GM23248 (cell line): ENCODE measurements at regions not wholly inside any gene's neighbourhood (a gene's known extent, or its start where the extent isn't known, plus 50 kb on each side); places are given as distances from the start of the nearest gene placed in this dataset.

Experiments used
- DNase-seq: peaks from one replicate; pipeline ENCODE4 v3.0.0-alpha.2; 2015
- H2AFZ ChIP-seq: fragments of 200-600 bp; sonication (generic); 2 replicates; pipeline ENCODE4 v1.6.1; 2016; ENCODE audit warnings: antibody characterized with exemption
- H3F3A ChIP-seq: fragments of 200-600 bp; sonication (generic); 2 replicates; pipeline ENCODE4 v1.6.1; 2016; ENCODE audit warnings: mild to moderate bottlenecking, antibody characterized with exemption, mixed run types; ENCODE audit not compliant: insufficient read depth
- H3K27ac ChIP-seq: fragments of 200-600 bp; sonication (generic); 2 replicates; pipeline ENCODE4 v1.5.1; 2016; ENCODE audit warnings: mild to moderate bottlenecking
- H3K27me3 ChIP-seq: fragments of 200-600 bp; sonication (generic); replicated peaks from 2 replicates; pipeline ENCODE4 v1.6.1; 2016; ENCODE audit warnings: mild to moderate bottlenecking; ENCODE audit not compliant: insufficient read depth
- H3K36me3 ChIP-seq: fragments of 200-600 bp; sonication (generic); 2 replicates; pipeline ENCODE4 v1.6.1; 2016; ENCODE audit warnings: low read depth, mild to moderate bottlenecking
- H3K4me1 ChIP-seq: fragments of 200-600 bp; sonication (generic); 2 replicates; pipeline ENCODE4 v1.6.1; 2016; ENCODE audit warnings: mild to moderate bottlenecking; ENCODE audit not compliant: insufficient read depth
- H3K4me2 ChIP-seq: fragments of 200-600 bp; sonication (generic); one replicate; pipeline ENCODE4 v1.6.1; 2016; ENCODE audit warnings: mild to moderate bottlenecking; ENCODE audit not compliant: unreplicated experiment
- H3K4me3 ChIP-seq: fragments of 200-600 bp; sonication (generic); 2 replicates; pipeline ENCODE4 v1.5.1; 2016; ENCODE audit warnings: mild to moderate bottlenecking
- H3K79me2 ChIP-seq: fragments of 200-600 bp; sonication (generic); 2 replicates; pipeline ENCODE4 v1.6.1; 2016; ENCODE audit warnings: mild to moderate bottlenecking; ENCODE audit not compliant: insufficient read depth
- H3K9ac ChIP-seq: fragments of 200-600 bp; sonication (generic); 2 replicates; pipeline ENCODE4 v1.6.1; 2016; ENCODE audit warnings: mild to moderate bottlenecking
- H3K9me2 ChIP-seq: fragments of 200-600 bp; sonication (generic); 2 replicates; pipeline ENCODE4 v1.6.1; 2016; ENCODE audit warnings: mixed run types, mild to moderate bottlenecking, moderate library complexity; ENCODE audit not compliant: insufficient read depth
- H3K9me3 ChIP-seq: fragments of 200-600 bp; sonication (generic); one replicate; pipeline ENCODE4 v1.6.1; 2017; ENCODE audit warnings: low read depth
- H4K20me1 ChIP-seq: fragments of 200-600 bp; sonication (generic); 2 replicates; pipeline ENCODE4 v1.6.0; 2016; ENCODE audit not compliant: insufficient read depth
- EZH2 ChIP-seq: fragments of 200-600 bp; sonication (generic); IDR thresholded peaks from 2 replicates; pipeline ENCODE4 v1.6.1; 2018; ENCODE audit warnings: antibody characterized with exemption, mild to moderate bottlenecking; ENCODE audit not compliant: insufficient read depth, poor library complexity, severe bottlenecking
- EZH2phosphoT487 ChIP-seq: fragments of 200-600 bp; sonication (generic); IDR thresholded peaks from 2 replicates; pipeline ENCODE4 v1.6.1; 2018; ENCODE audit warnings: antibody characterized with exemption, moderate library complexity, mild to moderate bottlenecking, low read depth; ENCODE audit not compliant: insufficient read depth
- WGBS, 2 experiments: methylation state at CpG; one replicate each; pipeline ENCODE4 v1.1.6; 2015 to 2017; ENCODE audit warnings: low lambda C conversion rate in 2 of 2, low coverage in 1 of 2; ENCODE audit errors: missing lambda C conversion rate in 2 of 2; 5-methylcytosine and 5-hydroxymethylcytosine counted together
- in situ Hi-C: fragments of 300-500 bp; cut with MboI; formaldehyde crosslinking; loops from 2 replicates; pipeline ENCODE4 v1.15.0; 2020

DNA sequence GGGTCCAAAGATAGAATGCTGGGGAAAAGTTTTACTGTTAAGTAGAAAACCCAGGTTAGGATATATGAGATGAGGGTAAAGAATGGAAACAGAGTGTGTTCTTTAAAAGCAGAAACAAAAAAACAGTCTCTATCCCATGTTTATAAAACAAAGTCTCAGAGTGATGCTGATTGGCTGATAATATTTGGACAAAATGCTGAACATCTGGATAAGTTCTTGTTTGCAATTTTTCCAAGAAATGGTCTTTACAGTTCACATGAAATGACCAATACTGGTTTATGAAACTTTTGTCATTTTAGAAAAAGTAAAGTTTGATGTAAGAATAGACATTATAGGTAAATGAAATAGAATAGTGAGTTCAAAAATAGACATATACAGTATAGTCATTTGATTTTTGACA lies 96.2 kb upstream of the EYS start:
- DNase-seq: no peak
- Histone ChIP-seq H3K4me3 (no peak overlapping the region), H3K9me3 (peaks cover 4% of the 10 kb centered on the region), H3K9me2 (no peaks in the 10 kb centered on the region), H3K9ac (no peak overlapping the region), H3K79me2 (no peaks in the 10 kb centered on the region), H4K20me1 (no peaks in the 10 kb centered on the region), H3K36me3 (no peaks in the 10 kb centered on the region), H3K4me2 (no peak overlapping the region), H3K27me3 (no peaks in the 10 kb centered on the region), H3K27ac (no peak overlapping the region), H3F3A (no peaks in the 10 kb centered on the region), H2AFZ (no peak overlapping the region), H3K4me1 (no peaks in the 10 kb centered on the region)
- in situ Hi-C loops: no loop called here
- no peak for TF ChIP-seq EZH2
- TF ChIP-seq EZH2phosphoT487: no peak

- no peak for DNase-seq
- TF ChIP-seq EZH2 (no peak), EZH2phosphoT487 (no peak)
- H4K20me1 ChIP-seq: no peaks in the 10 kb centered on the region
- peaks cover 4% of the 10 kb centered on the region for H3K9me3 ChIP-seq
- no peaks in the 10 kb centered on the region for H3K36me3 ChIP-seq
- no peaks in the 10 kb centered on the region for H3F3A ChIP-seq
- no peaks in the 10 kb centered on the region for H3K27me3 ChIP-seq
- in situ Hi-C loops: no loop called here
- H3K9ac ChIP-seq: no peak overlapping the region
- no peak overlapping the region for H3K4me3 ChIP-seq
- H3K4me2 ChIP-seq: no peak overlapping the region
- no peaks in the 10 kb centered on the region for H3K9me2 ChIP-seq
- H3K79me2 ChIP-seq: no peaks in the 10 kb centered on the region
- no peaks in the 10 kb centered on the region for H3K4me1 ChIP-seq
- H2AFZ ChIP-seq: no peak overlapping the region
- no peak overlapping the region for H3K27ac ChIP-seq
Measured at GRCh38 chr6:65799389-65799788, 92.4 kb upstream of the EYS start.

- Histone ChIP-seq H3K36me3 (no peaks in the 10 kb centered on the region), H2AFZ (no peak overlapping the region), H3K79me2 (no peaks in the 10 kb centered on the region), H3K4me2 (no peak overlapping the region), H3K9ac (no peak overlapping the region), H3K9me2 (no peaks in the 10 kb centered on the region), H3K4me3 (no peak overlapping the region), H3K27ac (no peak overlapping the region), H3K4me1 (no peaks in the 10 kb centered on the region), H3K27me3 (no peaks in the 10 kb centered on the region), H3K9me3 (peaks cover 4% of the 10 kb centered on the region), H3F3A (no peaks in the 10 kb centered on the region), H4K20me1 (no peaks in the 10 kb centered on the region)
- TF ChIP-seq EZH2 (no peak), EZH2phosphoT487 (no peak)
- 19 to 22% methylated on average over 3 of the region's 3 CpGs for WGBS, 2 experiments
- in situ Hi-C loops: no loop called here
- no peak for DNase-seq
Measured at GRCh38 chr6:65798280-65799014, 91.4 kb upstream of the EYS start.

DNA sequence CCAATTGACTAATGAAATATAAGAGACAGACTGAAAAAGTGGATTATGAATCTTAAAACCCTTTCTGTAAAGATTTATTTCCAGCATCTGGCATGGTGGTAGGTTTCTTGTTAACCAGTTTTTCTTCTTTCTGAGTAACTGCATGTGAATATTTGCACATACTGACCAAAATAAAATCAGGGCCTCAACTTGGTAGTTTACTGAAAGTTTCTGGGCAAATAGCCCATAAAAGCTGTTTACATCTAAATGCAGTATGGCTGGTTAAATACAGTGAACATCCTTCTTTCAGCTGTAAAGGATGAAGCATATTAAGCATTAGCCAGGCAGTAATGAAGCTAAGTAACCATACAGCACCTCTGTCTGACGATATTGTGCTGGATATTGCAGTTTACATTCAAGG lies 83.6 kb upstream of the EYS start:
- Histone ChIP-seq H3K4me3 (no peak overlapping the region), H3K9me3 (no peaks in the 10 kb centered on the region), H2AFZ (no peak overlapping the region), H3K4me1 (no peaks in the 10 kb centered on the region), H3K4me2 (no peak overlapping the region), H3K27ac (no peak overlapping the region), H3K79me2 (no peaks in the 10 kb centered on the region), H3K9ac (no peak overlapping the region), H4K20me1 (no peaks in the 10 kb centered on the region), H3K27me3 (no peaks in the 10 kb centered on the region), H3K36me3 (no peaks in the 10 kb centered on the region), H3K9me2 (no peaks in the 10 kb centered on the region), H3F3A (no peaks in the 10 kb centered on the region)
- TF ChIP-seq EZH2 (no peak), EZH2phosphoT487 (no peak)
- 4 to 7% methylated on average over 1 of the region's 1 CpG for WGBS, 2 experiments
- DNase-seq: no peak
- in situ Hi-C loops: no loop called here

GRCh38 chr6:65787787-65788186 lies 80.8 kb upstream of the EYS start:
- no peak for TF ChIP-seq EZH2
- no peak for TF ChIP-seq EZH2phosphoT487
- no peaks in the 10 kb centered on the region for H3K4me1 ChIP-seq
- H2AFZ ChIP-seq: no peak overlapping the region
- H3K36me3 ChIP-seq: no peaks in the 10 kb centered on the region
- H3K9ac ChIP-seq: no peak overlapping the region
- H3K9me3 ChIP-seq: no peaks in the 10 kb centered on the region
- H3K27ac ChIP-seq: no peak overlapping the region
- H3K79me2 ChIP-seq: no peaks in the 10 kb centered on the region
- no peaks in the 10 kb centered on the region for H3K27me3 ChIP-seq
- no peak overlapping the region for H3K4me2 ChIP-seq
- H3K9me2 ChIP-seq: no peaks in the 10 kb centered on the region
- no peak for DNase-seq
- no peak overlapping the region for H3K4me3 ChIP-seq
- no peaks in the 10 kb centered on the region for H3F3A ChIP-seq
- no peaks in the 10 kb centered on the region for H4K20me1 ChIP-seq
- 86 to 88% methylated on average over 26 to 34 of the region's 34 CpGs for WGBS, 2 experiments
- in situ Hi-C loops: no loop called here
